IPS-NIHi7 (cell line): ENCODE measurements at regions not wholly inside any gene's neighbourhood (a gene's known extent, or its start where the extent isn't known, plus 50 kb on each side); places are given as distances from the start of the nearest gene placed in this dataset.

ENCODE experiments used
- DNase-seq: peaks from one replicate; pipeline ENCODE4 v3.0.0; 2012; ENCODE audit warnings: mixed read lengths; ENCODE audit errors: extremely low spot score

DNA sequence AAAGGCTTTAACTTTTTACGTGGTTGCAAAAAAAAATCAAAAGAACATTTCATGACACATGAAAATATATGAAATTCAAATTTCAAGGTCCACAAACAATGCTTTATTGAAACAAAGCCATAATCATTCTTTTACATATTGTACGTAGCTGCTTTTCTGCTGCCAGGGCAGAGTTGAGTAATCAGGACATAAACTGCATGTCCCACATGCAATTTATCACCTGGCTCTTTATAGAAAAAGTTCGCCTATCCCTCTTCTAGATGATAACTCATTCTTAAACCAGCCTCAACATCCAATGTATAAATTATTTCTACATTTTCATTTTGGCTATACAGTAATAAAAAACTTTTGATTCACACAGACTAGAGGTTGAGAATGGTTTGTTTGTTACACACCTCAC lies 154.9 kb downstream of the AXIN2 start:
- no peak for DNase-seq

DNA sequence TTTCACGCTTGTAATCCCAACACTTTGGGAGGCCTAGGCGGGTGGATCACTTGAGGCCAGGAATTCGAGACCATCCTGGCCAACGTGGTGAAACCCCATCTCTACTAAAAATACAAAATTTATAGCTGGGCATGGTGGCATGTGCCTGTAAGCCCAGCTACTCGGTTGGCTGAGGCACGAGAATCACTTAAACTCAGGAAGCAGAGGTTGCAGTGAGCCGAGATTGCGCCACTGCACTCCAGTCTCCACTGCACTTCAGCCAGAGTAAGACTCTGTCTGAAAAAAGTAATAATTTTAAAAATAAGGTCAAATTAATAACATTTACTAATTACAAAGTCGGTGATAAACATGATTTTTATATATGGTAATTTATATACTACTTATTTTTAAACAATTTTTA lies 155.9 kb downstream of the AXIN2 start:
- no peak for DNase-seq

DNA sequence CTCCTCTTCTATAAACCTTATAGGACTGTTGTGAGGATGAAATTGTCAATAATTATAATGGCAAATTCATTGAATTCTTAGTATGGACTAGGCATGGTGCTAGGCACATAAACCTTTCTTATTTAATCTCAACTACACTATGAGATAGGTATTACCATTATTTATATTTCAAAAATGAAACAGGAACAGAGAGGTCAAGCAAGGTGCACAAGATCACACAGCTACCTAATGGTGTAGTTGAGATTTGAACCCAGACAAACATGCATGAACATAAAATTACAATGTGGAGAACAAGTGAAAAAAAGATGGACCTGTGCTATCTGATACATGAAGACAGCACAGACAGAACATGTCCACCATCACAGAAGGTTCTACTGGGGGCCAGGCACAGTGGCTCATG lies 156.7 kb downstream of the AXIN2 start:
- DNase-seq: no peak

DNA sequence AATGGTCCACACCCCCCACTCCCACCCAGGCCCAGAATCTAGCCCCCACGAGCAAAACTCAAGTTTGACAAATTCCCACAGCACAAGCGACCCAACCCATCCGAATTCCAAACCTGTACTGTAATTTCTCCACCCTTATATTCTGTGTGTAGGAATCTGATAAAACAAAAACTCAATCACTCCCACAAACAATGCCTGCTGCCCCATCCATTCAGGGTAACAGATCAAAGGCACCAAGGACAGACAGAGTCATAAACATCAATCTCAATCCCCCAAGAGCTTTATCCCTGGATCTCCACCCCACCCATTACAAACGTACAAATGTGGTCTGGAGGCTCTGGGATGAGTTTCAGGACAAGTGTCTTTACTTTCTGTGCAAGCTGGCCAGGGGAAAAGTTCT lies 157.8 kb downstream of the AXIN2 start:
- DNase-seq: no peak

DNA sequence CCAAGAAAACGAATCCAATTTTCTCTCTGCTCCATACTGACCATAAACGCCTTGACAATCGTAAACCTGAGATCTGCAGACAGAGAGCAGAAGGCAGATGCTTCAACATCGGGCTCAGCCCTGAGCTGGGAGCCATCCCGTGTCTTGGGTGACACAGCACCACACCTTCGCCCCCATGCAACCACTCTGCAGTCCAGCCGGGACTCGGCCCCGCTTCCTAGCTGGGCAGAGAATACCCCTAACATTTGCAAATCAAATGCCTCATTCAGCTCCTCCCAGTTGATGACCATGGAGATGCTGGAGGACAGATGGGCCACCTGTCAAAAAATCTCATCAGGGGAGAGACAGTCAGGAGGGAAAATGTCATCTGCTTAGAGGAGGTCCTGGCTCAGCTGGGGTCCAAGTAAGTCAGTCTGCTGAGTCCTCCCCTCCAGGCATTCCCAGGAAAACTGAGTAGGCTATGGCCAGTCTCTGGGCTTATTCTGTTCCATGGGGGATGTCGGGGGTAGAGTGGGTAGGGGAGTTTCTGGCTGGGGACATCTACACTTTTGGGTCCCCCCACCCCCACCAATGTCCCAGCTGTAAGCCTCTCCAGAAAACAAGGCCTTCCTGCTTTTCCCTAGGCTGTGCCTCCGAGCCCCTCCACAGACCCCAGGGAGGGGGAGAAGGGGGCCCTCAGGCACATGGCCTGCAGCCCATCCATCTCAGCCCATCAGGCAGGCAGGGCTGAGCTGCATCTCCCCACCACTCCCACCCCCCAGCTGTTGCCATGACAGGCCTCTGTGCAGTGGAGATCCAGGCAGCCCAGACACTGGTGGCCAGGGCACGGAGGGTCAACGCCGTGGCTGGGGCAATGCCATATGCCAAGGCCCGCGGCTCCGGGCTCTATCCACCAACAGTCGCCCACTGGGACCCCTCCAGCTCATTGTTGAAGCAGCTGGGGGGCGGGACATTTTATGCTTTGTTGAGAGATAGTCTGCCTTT lies 158.6 kb downstream of the AXIN2 start:
- no peak for DNase-seq

DNA sequence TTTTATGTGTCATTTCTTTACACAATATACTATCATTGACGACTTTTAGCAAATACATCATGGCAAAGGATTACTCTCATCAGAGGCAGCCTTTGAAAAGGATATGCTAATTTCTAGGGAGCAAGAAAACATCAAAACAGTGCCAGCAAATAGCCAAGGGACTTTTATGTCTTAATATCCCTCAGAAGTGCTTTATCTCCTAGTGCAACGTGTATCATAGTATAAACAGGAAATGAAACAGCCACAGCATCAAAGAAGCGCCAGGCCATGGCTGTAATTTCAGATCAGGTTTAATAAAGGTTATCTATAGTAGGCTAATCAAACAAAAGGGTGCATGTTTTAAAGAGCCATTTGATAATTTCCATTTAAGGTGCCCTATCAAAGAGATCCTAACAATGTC lies 159.9 kb downstream of the AXIN2 start:
- DNase-seq: no peak

DNA sequence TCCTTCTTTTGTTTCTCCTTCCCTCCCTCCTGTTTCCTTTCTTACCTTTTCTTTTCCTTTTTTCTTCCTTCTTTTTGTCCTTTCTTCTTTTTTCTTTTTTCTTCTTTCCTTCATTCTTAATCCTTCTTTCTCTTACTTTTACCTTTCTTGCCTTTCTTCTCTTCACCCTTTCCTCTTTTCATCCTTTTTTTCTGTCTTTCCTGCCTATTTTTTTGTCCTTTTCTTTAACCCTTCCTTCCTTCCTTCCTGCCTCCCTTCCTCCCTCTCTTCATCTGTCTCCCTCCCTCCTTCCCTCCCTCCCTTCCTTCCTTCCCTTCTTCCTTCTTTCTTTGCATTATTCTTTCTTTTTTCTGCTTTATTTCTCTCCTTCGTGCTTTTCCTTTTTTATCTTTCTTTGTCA lies 160.7 kb downstream of the AXIN2 start:
- DNase-seq: no peak

DNA sequence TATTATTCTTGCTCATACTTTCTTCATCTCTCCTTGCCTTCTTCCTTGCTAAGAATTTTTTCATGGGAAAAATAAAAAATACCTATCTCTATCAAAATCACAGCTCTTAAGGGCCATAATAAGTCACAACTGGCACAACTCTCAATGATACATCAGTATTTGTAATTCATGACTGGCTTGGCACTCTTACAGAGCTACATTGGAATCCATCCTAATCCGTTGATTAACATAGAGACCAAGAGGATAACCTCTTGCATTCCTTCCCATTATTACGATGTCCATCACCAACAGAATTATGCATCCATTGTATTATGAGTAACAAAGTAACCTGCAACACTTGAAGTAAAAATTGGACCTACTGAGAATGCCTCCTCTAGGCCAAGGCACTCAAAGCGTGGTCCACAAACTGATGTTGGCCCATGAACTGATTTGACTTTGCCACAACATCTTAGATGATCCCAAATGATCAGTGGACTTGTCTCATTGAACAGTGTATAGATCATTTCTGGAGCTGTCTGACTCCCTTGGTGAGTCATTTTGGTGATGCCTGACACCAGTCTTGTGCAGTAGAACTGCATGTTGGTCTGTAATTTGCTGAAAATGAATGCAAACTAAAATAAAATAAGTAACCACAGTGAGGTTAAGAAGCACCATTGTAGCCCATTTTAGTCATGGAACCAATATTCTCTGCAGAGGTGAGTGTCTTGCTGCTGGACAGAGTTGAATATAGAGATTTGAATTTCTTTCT lies 163.2 kb downstream of the AXIN2 start:
- DNase-seq: no peak

DNA sequence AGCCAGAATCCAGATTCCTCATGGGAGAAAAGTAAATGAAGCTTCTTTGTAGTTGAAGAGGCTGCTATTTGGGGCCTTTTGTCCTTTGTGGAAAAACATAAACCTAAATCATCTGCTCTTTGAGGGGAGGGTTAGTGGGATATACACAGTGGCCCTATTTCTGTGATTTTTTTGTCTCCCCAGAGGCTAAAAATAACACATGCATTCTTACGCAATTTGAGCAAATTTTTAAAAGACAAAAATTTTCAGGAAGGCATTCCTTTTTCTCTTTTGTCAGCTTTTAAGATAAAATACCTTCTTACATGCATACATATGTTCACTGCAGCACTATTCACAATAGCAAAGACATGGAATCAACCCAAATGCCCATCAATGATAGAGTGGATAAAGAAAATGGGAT lies 165.5 kb downstream of the AXIN2 start:
- no peak for DNase-seq

DNA sequence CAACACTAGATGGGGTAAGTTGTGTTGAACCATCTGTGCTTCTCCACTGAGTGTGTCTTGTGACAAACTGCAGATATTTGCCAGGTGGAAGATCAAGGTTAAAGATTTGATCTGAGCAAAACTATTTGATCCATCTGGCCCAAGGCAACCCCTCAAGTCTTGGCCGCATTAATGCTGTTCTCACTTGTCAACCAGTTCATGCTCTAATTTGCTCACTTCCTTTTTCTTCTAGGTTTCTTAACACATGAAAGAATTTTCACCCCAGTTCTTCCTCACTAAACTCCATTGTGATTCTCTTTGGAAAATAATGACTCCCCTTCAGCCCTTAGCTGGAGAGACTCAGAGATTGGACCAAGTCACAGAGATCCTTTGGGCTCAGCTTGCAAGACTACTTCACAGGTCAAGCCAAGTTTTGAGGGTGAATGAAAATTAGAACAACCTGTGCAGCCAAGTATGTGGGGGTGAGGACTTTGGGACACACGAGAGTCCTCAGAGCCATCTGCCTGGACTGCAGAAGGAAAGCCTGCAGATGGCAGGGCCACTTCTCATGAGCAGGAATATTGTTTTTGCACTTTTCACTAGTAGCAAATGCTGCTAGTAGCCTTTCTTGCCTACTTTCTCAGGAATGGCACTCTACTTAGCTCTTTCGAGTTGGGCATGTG lies 166.5 kb downstream of the AXIN2 start:
- DNase-seq: no peak

DNA sequence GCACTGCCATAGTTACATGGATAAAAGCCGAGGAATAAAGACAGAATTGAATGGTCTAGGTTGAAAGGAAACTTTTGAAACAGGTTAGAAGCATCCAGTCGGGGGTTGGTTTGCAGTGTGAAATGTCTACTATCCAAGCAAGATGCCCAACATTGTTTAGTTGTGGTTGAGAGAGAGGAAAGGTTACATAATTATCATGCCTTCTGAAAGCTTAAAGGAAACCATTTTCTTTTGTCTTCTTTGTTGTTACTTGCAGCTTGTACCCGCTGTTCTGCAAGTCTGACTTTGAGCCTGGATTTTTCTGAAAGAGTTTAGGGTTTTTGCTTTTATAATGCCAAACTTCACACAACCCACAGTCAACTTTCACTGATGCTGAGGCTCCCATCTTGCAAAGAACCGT lies 167.9 kb downstream of the AXIN2 start:
- no peak for DNase-seq

DNA sequence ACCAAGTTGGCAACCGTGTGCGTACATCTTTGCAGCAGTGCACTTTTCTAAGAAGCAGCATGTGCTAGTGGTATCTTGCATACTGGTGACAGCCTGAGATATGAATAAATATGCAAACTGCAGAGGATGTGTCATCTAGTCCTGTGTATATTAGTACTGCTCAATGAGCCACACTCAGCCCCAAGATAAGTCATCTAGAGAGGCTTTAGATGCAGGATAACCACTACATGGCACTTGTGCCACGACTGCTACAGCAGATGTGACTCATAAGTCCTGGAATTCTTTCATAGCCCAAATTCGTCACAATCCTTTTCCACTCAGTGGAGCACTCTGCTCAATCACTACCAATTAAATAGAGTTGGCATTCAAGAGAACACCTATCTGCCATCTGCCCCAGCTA lies 171.5 kb downstream of the AXIN2 start:
- DNase-seq: no peak

DNA sequence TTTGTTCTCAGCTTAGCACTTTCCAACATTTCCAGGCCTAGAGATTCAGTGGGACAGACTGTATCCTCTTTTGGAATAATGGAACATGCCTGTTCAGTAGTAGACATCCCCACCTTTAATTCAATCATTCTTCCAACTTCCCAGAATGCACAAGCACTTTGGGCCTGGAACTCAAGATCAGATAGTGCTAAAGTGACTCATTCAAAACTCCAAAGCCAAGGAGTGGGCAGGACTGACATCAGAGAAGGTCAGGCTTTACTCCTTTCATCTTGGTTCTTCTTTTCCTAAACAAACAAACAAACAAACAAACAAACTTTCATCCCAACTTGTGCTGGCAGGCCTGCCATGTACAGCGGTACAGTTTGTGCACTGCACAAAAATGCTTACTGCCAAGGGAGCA lies 172.0 kb downstream of the AXIN2 start:
- DNase-seq: no peak

DNA sequence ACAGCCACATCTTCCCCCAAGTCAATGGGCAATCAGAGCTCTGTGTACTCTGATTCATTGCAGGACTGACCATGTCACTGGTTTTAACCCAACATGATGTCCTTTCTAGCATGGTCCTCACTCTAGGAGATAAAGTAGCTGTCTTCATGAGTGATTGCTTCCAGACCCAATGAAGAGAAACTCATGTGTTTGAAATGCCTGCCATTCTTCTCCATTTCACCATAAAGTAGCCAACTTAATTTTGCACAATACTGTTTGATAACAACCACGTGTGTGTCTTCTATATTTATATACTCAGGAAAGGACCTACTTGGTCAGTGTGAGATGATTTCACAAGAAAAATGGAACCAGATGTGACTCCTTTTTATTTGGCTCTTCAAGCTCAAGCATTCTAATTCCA lies 172.5 kb downstream of the AXIN2 start:
- no peak for DNase-seq

DNA sequence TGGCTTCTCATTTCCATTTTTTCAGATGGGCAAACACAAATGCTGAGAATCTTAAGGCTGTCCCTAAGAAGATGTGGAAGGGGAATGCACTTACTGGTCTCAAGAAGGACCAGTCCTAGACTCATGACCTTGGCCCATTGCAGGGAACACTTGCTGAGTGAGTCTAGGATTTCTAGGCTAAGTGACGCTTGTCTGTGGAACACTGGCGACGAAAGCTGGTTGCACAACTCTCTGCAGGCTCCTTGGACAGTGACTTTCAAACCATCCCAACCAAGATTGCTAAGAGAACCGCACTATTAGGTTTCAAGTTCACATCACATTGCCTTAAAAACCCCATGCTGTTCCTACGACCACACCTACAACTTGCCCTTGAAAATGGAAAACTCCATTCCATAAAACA lies 174.1 kb downstream of the AXIN2 start:
- DNase-seq: no peak

DNA sequence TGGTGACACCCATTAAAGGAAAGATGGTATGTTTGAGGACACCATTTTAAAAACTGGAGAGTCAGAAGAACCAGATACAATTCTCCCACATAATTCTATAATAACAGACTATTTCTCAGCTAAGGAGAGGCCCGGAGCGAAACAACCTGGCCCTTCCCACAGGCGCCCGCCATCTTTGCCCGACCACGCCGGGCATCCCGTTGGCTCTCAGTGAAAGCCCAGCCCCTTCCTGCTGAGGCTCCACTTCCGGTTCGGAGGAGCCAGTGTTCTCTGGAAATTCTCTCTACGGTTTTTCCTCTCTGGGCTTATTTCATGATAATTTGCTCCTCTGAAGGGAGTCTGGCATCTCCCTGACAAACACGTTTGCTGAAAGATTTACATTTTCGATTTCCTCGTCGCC lies 175.7 kb downstream of the AXIN2 start:
- no peak for DNase-seq

DNA sequence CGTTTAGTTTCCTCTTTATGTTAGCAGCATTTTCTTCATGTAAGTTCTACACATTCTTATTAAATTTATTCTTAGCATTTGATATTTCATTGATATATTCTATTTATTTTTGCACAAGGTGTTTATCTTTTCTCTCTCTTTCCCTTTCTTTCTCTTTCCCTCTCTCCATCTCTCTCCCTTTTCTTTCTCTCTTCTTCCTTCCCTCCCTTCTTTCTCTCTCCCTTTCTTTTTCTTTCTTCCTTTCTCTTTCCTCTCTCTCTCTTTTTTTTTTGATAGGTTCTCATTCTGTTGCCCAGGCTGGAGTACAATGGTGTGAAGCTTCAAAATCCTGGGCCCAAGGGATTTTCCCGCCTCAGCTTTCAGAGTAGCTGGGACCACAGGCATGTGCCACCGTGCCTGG lies 176.4 kb downstream of the AXIN2 start:
- DNase-seq: no peak

DNA sequence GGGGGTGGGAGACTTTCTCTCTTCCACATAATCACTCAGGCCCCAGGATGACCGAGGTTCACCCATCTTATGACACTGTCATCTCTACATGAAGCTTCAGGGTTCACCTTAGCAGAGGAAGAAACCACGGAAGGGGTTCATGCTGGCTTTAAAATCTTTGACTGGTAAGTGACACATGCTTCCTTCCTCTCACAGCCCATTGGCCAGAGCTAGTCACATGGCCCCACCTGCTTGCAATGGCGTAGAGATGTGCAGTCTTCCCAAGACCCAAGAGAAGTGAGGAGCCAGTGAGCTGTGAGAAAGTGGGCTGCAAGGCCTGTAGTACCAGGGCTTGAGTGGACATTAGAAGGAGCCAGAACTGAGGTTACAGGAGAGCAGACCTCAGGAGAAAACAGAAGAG lies 180.3 kb downstream of the AXIN2 start:
- no peak for DNase-seq

DNA sequence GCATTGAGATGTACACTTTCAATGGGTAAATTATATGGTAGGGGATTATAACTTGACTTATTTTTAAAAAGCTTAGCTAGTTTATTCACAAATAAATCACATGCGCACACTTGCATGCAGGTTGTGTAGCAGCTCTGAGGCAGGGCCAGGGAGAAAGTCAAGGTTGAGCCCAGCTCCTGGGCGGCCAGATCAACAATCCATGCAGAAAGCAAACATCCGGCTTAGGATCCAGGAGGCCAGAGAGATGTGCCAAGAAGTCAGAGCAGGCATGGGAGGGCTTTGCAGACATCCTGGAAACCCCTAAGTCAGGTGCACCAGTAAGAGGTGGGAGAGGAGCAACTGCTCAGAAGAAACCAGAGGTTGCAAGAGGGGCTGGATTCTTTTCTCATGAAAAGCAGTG lies 186.5 kb downstream of the AXIN2 start:
- no peak for DNase-seq

DNA sequence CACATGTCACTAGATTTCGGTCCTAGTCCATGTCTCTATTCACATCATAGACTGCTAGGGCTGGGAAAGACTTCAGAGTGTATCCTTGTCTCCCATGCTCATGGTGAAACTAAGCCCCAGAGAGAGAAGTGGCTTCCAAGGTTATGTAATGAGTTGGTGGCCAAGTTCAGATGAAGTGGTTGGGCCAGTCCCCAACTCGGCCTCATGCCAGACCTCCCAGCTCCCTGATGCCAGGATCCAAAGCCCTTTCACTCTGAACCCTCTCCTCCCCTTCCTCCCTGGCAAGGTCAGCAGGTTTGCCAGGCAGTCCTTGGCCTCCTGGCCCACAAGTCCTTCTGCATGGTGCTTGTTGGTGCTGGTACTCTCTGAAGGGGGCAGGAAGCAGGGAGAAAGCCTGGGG lies 189.7 kb downstream of the AXIN2 start:
- no peak for DNase-seq

DNA sequence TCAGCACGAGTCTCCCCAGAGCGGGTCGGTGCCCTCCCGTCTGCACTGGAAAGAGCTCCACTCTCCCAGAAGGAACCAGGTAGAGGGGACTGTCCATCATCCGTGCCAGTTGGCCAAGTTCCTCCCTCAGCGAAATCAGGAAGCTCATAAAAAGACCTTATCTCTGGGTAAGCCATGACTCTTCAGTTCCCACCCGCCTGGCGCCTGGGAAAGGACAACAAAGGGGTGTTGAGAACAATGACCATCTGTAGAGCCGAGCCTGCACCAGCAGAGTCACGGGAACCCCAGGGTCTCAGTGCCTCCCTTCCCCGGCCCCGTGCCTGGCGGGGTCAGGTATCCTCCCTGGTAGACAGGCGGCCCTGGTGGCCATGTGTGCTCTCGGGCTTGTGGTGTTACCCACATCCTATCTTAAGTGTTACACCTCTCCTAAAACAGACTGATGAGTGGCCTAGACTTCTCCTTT lies 190.7 kb downstream of the AXIN2 start:
- no peak for DNase-seq

DNA sequence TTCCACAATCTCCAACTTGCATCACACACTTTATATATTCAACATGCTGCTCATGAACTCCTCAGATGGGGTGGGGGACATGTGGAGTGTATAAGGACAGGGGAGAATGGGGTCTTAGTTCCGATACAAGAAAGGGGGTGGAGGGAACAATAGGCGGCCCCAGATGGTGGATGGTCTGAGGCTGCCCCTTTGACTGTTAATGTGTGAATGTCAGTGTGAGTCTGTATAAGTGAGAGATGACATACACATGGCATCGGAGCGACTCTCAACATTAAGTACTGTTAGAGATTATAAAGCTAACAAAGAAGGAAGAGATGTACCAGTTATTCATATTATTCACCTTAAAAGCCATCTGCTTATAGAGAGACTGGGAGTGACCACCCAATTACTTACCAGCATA lies 193.1 kb downstream of the AXIN2 start:
- DNase-seq: no peak
